ENCODE measurements at regions not wholly inside any gene's neighbourhood (a gene's known extent, or its start where the extent isn't known, plus 50 kb on each side); places are given as distances from the start of the nearest gene placed in this dataset.

DNA sequence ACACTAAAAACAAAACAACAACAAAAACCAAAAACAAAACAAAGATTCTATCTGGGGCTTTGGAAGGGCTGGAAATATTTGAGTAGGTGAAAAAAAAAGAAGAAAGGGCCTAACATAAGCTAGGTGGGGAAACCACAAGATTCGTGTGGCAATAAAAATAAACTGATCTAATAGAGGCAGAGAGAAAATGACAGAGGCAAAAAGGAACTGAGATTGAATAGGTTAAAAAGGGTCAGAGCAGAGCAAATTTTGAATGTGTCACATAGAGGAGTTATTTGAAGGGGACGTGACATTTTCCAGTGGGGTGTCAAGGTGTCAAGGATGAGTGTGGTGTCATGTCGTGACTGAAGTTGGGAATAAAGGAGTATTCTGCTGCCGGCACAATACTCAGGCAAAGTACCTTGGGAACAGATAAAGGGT is 65.2 kb upstream of the RALGPS2 start:
- TF ChIP-seq, protein P1, sequence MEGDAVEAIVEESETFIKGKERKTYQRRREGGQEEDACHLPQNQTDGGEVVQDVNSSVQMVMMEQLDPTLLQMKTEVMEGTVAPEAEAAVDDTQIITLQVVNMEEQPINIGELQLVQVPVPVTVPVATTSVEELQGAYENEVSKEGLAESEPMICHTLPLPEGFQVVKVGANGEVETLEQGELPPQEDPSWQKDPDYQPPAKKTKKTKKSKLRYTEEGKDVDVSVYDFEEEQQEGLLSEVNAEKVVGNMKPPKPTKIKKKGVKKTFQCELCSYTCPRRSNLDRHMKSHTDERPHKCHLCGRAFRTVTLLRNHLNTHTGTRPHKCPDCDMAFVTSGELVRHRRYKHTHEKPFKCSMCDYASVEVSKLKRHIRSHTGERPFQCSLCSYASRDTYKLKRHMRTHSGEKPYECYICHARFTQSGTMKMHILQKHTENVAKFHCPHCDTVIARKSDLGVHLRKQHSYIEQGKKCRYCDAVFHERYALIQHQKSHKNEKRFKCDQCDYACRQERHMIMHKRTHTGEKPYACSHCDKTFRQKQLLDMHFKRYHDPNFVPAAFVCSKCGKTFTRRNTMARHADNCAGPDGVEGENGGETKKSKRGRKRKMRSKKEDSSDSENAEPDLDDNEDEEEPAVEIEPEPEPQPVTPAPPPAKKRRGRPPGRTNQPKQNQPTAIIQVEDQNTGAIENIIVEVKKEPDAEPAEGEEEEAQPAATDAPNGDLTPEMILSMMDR (IDR thresholded peaks at IDR 0.05 in 4 of 5, conservative IDR thresholded peaks at IDR 0.05 in 1 of 5): no peak
- TF ChIP-seq POLR2A (IDR thresholded peaks at IDR 0.05): no peak

All from gastrocnemius medialis (tissue), 4 donors.